ENCODE measurements at regions not wholly inside any gene's neighbourhood (a gene's known extent, or its start where the extent isn't known, plus 50 kb on each side); places are given as distances from the start of the nearest gene placed in this dataset.

DNA sequence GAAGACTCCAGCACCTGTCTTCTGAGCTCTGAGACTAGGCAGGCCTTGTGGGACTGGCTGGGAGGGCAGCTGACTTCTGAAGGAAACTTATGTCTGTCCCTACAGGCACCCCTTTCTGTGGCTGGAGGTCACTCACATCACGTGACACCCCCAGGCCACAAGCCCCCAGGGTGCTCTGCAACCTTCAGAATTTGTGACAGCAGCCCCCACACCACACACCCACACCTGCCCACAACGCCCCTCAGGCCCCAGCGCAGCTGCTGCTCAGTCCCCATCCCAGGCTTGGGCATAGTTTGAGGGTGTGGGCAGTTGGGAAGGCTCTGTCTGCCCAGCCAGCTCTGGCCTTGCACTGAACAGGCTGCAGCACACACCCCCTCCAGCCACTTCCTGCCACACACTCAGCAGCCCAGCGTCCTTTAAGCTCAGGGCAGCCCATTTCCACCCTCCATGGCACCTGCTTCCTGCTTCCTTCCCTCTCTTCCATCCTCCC is 80.0 kb upstream of the UNC5B start:
- TF ChIP-seq FOXP2 (optimal IDR thresholded peaks at IDR 0.05; ENCODE audit: borderline replicate concordance, extremely low read depth, extremely low read length, insufficient read depth), result peak; percentile 37
- no peak for TF ChIP-seq TAF1 (IDR thresholded peaks at IDR 0.05; ENCODE audit: borderline replicate concordance, insufficient read depth, low read length)
- TF ChIP-seq, protein P1, sequence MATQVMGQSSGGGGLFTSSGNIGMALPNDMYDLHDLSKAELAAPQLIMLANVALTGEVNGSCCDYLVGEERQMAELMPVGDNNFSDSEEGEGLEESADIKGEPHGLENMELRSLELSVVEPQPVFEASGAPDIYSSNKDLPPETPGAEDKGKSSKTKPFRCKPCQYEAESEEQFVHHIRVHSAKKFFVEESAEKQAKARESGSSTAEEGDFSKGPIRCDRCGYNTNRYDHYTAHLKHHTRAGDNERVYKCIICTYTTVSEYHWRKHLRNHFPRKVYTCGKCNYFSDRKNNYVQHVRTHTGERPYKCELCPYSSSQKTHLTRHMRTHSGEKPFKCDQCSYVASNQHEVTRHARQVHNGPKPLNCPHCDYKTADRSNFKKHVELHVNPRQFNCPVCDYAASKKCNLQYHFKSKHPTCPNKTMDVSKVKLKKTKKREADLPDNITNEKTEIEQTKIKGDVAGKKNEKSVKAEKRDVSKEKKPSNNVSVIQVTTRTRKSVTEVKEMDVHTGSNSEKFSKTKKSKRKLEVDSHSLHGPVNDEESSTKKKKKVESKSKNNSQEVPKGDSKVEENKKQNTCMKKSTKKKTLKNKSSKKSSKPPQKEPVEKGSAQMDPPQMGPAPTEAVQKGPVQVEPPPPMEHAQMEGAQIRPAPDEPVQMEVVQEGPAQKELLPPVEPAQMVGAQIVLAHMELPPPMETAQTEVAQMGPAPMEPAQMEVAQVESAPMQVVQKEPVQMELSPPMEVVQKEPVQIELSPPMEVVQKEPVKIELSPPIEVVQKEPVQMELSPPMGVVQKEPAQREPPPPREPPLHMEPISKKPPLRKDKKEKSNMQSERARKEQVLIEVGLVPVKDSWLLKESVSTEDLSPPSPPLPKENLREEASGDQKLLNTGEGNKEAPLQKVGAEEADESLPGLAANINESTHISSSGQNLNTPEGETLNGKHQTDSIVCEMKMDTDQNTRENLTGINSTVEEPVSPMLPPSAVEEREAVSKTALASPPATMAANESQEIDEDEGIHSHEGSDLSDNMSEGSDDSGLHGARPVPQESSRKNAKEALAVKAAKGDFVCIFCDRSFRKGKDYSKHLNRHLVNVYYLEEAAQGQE (IDR thresholded peaks at IDR 0.05; ENCODE audit: insufficient read depth in 1 of 2, low read depth in 2 of 2, low read length in 2 of 2), result no peak

- TF ChIP-seq, protein P1 (IDR thresholded peaks at IDR 0.05; ENCODE audit: insufficient read depth in 1 of 2, low read depth in 2 of 2, low read length in 2 of 2), result no peak
Observed at GRCh38 chr10:71133710-71134686, 78.4 kb upstream of the UNC5B start.

GRCh38 chr10:71134732-71135211 is 77.6 kb upstream of the UNC5B start:
- no peak for TF ChIP-seq TAF1 (IDR thresholded peaks at IDR 0.05; ENCODE audit: borderline replicate concordance, insufficient read depth, low read length)
- TF ChIP-seq, protein P1 (IDR thresholded peaks at IDR 0.05; ENCODE audit: insufficient read depth in 1 of 2, low read depth in 2 of 2, low read length in 2 of 2), result no peak
- no peak for TF ChIP-seq SIN3A (IDR thresholded peaks at IDR 0.05; ENCODE audit: borderline replicate concordance, insufficient read depth, low read length)
- no peak for TF ChIP-seq POLR2AphosphoS5 (IDR thresholded peaks at IDR 0.05; ENCODE audit: low read depth, low read length)
- no peak for TF ChIP-seq FOXP2 (optimal IDR thresholded peaks at IDR 0.05; ENCODE audit: borderline replicate concordance, extremely low read depth, extremely low read length, insufficient read depth)

DNA sequence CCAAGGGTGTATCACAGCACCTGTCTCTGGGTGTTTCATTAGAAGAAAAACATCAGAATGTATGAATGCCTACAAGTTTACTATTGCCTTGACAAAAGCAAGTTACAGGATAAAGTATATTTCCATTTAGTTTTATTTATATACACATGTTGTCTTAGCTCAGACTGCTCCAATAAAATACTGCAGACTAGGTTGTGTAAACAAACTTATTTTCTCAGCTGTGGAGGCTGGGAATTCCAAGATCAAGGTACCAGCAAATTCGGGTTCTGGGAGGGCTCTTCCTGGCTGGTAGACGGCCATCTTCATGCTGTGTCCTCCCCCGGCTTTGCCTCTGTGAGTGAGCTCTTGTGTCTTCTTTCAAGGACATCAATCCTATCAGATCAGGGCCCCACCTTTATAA is 77.1 kb upstream of the UNC5B start:
- TF ChIP-seq FOXP2 (optimal IDR thresholded peaks at IDR 0.05; ENCODE audit: borderline replicate concordance, extremely low read depth, extremely low read length, insufficient read depth) (no peak), SIN3A (IDR thresholded peaks at IDR 0.05; ENCODE audit: borderline replicate concordance, insufficient read depth, low read length) (no peak), POLR2AphosphoS5 (IDR thresholded peaks at IDR 0.05; ENCODE audit: low read depth, low read length) (no peak), TAF1 (IDR thresholded peaks at IDR 0.05; ENCODE audit: borderline replicate concordance, insufficient read depth, low read length) (no peak)
- TF ChIP-seq, protein P1 (IDR thresholded peaks at IDR 0.05; ENCODE audit: insufficient read depth in 1 of 2, low read depth in 2 of 2, low read length in 2 of 2), result no peak

Measured in PFSK-1 (cell line).